ENCODE measurements at regions not wholly inside any gene's neighbourhood (a gene's known extent, or its start where the extent isn't known, plus 50 kb on each side); places are given as distances from the start of the nearest gene placed in this dataset.

DNA sequence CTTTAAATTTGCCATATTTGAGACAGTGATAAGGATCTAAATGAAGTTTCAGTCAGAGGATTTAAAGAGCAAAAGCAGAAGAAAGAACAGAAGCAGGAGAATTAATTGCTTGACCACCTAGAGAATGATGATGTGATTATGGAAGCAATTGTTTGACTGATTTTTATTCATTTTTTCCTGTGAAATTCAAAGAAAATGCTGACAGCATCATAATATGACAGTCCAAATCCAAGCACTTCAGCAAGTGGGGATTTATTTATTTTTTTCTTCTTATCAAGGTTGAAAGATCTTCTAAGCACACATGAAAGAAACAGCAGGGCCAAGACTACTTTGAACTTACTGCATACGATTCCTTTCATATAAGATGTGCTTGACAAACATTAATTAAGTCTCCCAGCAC is 125.2 kb downstream of the BMP2 start:
- no peak for DNase-seq
- no peaks in the 10 kb centered on the region for H3K9me3 ChIP-seq (ENCODE audit: control insufficient read depth, low read length)
- no peak overlapping the region for H3K4me3 ChIP-seq (ENCODE audit: low read length)
- Mint-ChIP-seq H3K4me1 (peaks cover 10% of the 10 kb centered on the region), H3K27me3 (ENCODE audit: insufficient read depth) (no peaks in the 10 kb centered on the region), H3K4me3 (no peak overlapping the region), H3K27ac (no peak overlapping the region), H3K9me3 (no peaks in the 10 kb centered on the region), H3K36me3 (ENCODE audit: low read depth) (no peaks in the 10 kb centered on the region)
- 93% methylated on average over 1 of the region's 1 CpG; no CpG with 5 or more reads in 1 of the 2 experiments for WGBS, 2 experiments (ENCODE audit: insufficient coverage in 1 of 2, insufficient read length in 1 of 2)
- TF ChIP-seq, protein P1, sequence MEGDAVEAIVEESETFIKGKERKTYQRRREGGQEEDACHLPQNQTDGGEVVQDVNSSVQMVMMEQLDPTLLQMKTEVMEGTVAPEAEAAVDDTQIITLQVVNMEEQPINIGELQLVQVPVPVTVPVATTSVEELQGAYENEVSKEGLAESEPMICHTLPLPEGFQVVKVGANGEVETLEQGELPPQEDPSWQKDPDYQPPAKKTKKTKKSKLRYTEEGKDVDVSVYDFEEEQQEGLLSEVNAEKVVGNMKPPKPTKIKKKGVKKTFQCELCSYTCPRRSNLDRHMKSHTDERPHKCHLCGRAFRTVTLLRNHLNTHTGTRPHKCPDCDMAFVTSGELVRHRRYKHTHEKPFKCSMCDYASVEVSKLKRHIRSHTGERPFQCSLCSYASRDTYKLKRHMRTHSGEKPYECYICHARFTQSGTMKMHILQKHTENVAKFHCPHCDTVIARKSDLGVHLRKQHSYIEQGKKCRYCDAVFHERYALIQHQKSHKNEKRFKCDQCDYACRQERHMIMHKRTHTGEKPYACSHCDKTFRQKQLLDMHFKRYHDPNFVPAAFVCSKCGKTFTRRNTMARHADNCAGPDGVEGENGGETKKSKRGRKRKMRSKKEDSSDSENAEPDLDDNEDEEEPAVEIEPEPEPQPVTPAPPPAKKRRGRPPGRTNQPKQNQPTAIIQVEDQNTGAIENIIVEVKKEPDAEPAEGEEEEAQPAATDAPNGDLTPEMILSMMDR (conservative IDR thresholded peaks at IDR 0.05) = no peak
- H3K36me3 ChIP-seq (ENCODE audit: control insufficient read depth, insufficient read depth, low read length) = no peaks in the 10 kb centered on the region
- no peaks in the 10 kb centered on the region for H3K27me3 ChIP-seq (ENCODE audit: control insufficient read depth, insufficient read depth, low read length, poor library complexity, severe bottlenecking)
- H3K9ac ChIP-seq (ENCODE audit: extremely low read depth, low read length, poor library complexity, severe bottlenecking) = no peak overlapping the region
- H3K27ac ChIP-seq (ENCODE audit: low read depth, low read length) = no peak overlapping the region
- H3K4me1 ChIP-seq (ENCODE audit: control insufficient read depth, insufficient read depth, low read length) = peaks cover 6% of the 10 kb centered on the region

DNA sequence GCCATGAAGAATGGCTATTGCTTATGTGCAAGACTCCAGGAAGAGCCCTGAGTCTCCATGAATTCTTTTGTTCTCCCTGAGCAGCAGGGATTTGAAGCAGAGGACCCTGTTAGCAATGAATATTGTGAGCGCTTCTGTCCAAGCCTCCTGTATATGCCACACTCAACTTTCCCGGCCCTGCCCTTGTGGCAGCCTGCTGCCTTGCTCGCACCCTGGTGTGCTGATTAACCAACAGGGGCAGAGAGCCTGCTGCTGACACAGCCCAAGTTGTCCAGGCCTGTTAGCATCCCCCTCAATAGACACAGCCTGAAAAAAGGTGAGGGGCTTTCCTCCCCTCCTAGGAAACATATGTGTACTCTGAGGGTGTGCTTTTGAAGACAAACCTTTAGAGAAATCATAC is 131.4 kb downstream of the BMP2 start:
- no peak overlapping the region for H3K4me3 ChIP-seq (ENCODE audit: low read length)
- Mint-ChIP-seq H3K4me1 (peaks cover 20% of the 10 kb centered on the region), H3K9me3 (no peaks in the 10 kb centered on the region), H3K27ac (no peak overlapping the region), H3K36me3 (ENCODE audit: low read depth) (no peaks in the 10 kb centered on the region), H3K27me3 (ENCODE audit: insufficient read depth) (no peaks in the 10 kb centered on the region), H3K4me3 (no peak overlapping the region)
- TF ChIP-seq, protein P1 (conservative IDR thresholded peaks at IDR 0.05) = no peak
- no peak overlapping the region for H3K27ac ChIP-seq (ENCODE audit: low read depth, low read length)
- peaks cover 4% of the 10 kb centered on the region for H3K4me1 ChIP-seq (ENCODE audit: control insufficient read depth, insufficient read depth, low read length)
- H3K27me3 ChIP-seq (ENCODE audit: control insufficient read depth, insufficient read depth, low read length, poor library complexity, severe bottlenecking) = no peaks in the 10 kb centered on the region
- DNase-seq = peak; percentile 58
- no peaks in the 10 kb centered on the region for H3K36me3 ChIP-seq (ENCODE audit: control insufficient read depth, insufficient read depth, low read length)
- 80 to 82% methylated on average over 2 to 3 of the region's 3 CpGs for WGBS, 2 experiments (ENCODE audit: insufficient coverage in 1 of 2, insufficient read length in 1 of 2)
- no peaks in the 10 kb centered on the region for H3K9me3 ChIP-seq (ENCODE audit: control insufficient read depth, low read length)
- H3K9ac ChIP-seq (ENCODE audit: extremely low read depth, low read length, poor library complexity, severe bottlenecking) = no peak overlapping the region

DNA sequence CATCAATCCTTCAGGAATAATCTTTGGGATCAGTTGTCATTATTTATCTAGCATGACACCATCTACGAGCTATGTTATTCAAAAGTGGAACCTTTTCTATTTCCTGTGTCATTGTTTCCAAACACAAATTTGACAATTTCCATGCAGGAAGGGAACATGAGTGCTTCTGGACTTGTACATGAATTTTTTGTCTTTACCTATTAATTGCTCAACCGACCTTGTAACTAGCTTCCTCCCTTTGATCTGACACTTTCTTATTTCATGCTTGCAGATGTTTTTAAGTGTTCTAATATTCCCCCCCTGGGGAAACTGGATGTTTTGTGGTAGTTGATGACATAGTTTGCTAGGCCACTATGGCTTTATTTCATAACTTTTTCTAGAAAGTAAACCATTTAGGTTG is 139.4 kb downstream of the BMP2 start:
- H3K9me3 ChIP-seq (ENCODE audit: control insufficient read depth, low read length) = no peaks in the 10 kb centered on the region
- Mint-ChIP-seq H3K27ac (no peak overlapping the region), H3K27me3 (ENCODE audit: insufficient read depth) (no peaks in the 10 kb centered on the region), H3K4me3 (no peak overlapping the region), H3K9me3 (no peaks in the 10 kb centered on the region), H3K4me1 (peaks cover 12% of the 10 kb centered on the region), H3K36me3 (ENCODE audit: low read depth) (no peaks in the 10 kb centered on the region)
- TF ChIP-seq, protein P1 (conservative IDR thresholded peaks at IDR 0.05) = no peak
- H3K4me3 ChIP-seq (ENCODE audit: low read length) = no peak overlapping the region
- no peaks in the 10 kb centered on the region for H3K36me3 ChIP-seq (ENCODE audit: control insufficient read depth, insufficient read depth, low read length)
- WGBS, 2 experiments (ENCODE audit: insufficient coverage in 1 of 2, insufficient read length in 1 of 2) = 91% methylated on average over 1 to 2 of the region's 2 CpGs
- H3K9ac ChIP-seq (ENCODE audit: extremely low read depth, low read length, poor library complexity, severe bottlenecking) = no peak overlapping the region
- DNase-seq = no peak
- H3K4me1 ChIP-seq (ENCODE audit: control insufficient read depth, insufficient read depth, low read length) = peaks cover 6% of the 10 kb centered on the region
- no peaks in the 10 kb centered on the region for H3K27me3 ChIP-seq (ENCODE audit: control insufficient read depth, insufficient read depth, low read length, poor library complexity, severe bottlenecking)
- no peak overlapping the region for H3K27ac ChIP-seq (ENCODE audit: low read depth, low read length)

All from endodermal cell (in vitro differentiated cells).